AG04449 (cell line): ENCODE measurements at regions not wholly inside any gene's neighbourhood (a gene's known extent, or its start where the extent isn't known, plus 50 kb on each side); places are given as distances from the start of the nearest gene placed in this dataset.

ENCODE experiments used
- CTCF ChIA-PET: fragments of 350-600 bp; formaldehyde crosslinking; extraction: SDS; loops from one replicate; lab custom pipeline; 2021; ENCODE audit warnings: antibody characterized with exemption; lab: Yijun Ruan, JAX
- POLR2A ChIA-PET: fragments of 400-600, 350-600 bp; formaldehyde crosslinking; extraction: SDS; loops from one replicate; lab custom pipeline; 2020; ENCODE audit warnings: antibody characterized with exemption, inconsistent platforms; lab: Yijun Ruan, JAX
- DNase-seq: peaks from one replicate; pipeline ENCODE4 v3.0.0-alpha.2; 2010; ENCODE audit warnings: low read depth, low spot score
- H3K4me3 ChIP-seq: 2 replicates; pipeline ENCODE4 v1.5.1; 2011; ENCODE audit warnings: low read depth, mild to moderate bottlenecking, control low read depth, low read length
- TF ChIP-seq, protein P1 (sequence below): IDR thresholded peaks from one replicate; pipeline ENCODE4 v1.5.1; 2011; ENCODE audit warnings: mild to moderate bottlenecking, moderate library complexity, low read length, control low read depth, inconsistent platforms; ENCODE audit not compliant: insufficient read depth; ENCODE audit errors: missing control alignments

DNA sequence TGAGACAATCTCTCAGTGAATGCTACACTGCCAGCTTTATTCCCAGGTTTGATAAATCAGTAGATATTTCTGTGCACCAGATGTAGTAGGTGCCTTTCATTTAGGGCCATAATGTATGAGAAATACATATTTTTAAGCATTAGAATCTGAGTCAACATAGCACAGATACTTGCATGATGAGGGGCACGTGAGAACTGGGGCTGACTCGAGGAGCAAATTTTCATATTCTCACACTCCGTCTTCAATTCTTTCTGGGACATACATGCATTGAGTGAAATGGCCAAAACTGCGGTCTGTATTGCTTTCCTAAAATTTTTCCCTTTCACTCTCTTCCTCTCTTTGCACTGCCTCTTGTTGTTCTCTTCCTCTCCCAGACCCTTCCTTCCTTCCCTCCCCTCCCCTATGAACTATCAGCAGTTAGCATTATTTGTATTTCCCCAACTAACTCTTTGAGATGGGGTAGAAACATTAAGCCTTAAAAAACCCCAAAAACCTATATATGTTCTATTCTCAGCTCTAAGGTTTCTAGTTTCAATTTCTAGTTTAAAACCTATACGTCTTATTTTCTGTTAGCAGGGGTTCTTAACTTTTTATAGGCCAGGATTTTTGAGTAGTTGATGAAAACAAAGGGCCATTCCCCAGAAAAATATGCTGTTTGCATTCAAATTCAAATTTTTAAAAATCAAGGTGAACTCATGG, 289.1 kb downstream of the PTBP2 start:
- POLR2A ChIA-PET, result no interaction called here
- H3K4me3 ChIP-seq, result no peak overlapping the region
- no peak for DNase-seq
- CTCF ChIA-PET, result no interaction called here
- TF ChIP-seq, protein P1, sequence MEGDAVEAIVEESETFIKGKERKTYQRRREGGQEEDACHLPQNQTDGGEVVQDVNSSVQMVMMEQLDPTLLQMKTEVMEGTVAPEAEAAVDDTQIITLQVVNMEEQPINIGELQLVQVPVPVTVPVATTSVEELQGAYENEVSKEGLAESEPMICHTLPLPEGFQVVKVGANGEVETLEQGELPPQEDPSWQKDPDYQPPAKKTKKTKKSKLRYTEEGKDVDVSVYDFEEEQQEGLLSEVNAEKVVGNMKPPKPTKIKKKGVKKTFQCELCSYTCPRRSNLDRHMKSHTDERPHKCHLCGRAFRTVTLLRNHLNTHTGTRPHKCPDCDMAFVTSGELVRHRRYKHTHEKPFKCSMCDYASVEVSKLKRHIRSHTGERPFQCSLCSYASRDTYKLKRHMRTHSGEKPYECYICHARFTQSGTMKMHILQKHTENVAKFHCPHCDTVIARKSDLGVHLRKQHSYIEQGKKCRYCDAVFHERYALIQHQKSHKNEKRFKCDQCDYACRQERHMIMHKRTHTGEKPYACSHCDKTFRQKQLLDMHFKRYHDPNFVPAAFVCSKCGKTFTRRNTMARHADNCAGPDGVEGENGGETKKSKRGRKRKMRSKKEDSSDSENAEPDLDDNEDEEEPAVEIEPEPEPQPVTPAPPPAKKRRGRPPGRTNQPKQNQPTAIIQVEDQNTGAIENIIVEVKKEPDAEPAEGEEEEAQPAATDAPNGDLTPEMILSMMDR, result no peak

DNA sequence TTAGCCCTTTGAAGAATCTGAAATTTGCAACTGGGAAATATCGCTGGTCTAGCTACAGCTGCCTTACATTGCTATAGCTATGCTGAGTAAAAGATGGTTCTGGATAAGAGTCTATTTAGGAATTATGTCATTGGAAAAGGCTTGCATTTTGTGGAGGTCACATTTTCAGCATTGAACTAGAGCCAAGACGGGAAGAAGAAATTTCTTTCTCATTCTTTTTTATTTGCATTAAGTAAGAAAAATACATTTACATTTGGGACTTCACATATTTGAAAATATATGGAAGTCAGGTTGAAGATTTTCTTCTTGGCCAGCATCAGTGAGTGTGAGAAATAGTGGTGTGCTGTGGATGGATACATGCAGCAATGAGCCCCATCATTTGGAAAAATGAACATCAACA, 291.6 kb downstream of the PTBP2 start:
- TF ChIP-seq, protein P1, result no peak
- CTCF ChIA-PET, result no interaction called here
- no peak for DNase-seq
- POLR2A ChIA-PET, result no interaction called here
- H3K4me3 ChIP-seq, result no peak overlapping the region

DNA sequence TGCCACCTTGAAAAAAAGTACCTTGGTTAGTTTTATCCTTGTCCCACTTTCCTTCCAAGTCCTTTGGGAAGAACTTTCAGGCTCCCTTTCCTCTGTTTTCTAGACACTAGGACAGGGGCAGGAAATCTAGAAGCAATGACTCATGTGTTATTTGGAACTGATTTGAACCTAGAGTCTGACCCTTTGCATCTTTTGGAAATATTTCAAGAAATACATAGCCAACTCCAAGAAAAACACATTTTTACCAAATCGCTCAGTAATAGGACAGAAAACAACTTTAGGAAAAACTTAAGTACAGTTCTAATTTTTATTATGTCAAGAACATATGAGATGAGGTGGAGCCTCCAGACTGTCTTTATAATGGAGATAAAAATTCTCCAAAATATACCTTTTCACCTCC, 292.4 kb downstream of the PTBP2 start:
- CTCF ChIA-PET, result no interaction called here
- TF ChIP-seq, protein P1, result no peak
- no peak for DNase-seq
- no peak overlapping the region for H3K4me3 ChIP-seq
- POLR2A ChIA-PET, result no interaction called here

DNA sequence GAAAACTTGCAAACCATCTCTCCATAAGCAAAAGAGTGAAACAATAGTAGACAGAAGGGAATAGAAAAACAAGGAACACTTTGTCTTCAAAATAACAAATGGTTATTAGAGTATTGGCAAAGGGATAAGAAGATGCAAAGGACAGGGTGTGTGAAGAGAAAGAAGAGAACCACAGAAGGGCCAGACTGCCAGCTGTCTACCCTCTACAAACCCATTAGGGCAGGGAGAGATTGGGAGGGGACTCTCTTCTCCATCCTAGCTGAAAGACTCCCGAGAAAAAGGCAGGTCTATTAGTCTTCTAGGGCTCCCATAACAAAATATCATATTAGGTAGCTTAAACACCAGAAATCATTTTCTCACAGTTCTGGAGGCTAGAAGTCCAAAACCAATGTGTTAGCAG, 292.8 kb downstream of the PTBP2 start:
- no peak overlapping the region for H3K4me3 ChIP-seq
- CTCF ChIA-PET, result no interaction called here
- POLR2A ChIA-PET, result no interaction called here
- DNase-seq, result no peak
- TF ChIP-seq, protein P1, result no peak

DNA sequence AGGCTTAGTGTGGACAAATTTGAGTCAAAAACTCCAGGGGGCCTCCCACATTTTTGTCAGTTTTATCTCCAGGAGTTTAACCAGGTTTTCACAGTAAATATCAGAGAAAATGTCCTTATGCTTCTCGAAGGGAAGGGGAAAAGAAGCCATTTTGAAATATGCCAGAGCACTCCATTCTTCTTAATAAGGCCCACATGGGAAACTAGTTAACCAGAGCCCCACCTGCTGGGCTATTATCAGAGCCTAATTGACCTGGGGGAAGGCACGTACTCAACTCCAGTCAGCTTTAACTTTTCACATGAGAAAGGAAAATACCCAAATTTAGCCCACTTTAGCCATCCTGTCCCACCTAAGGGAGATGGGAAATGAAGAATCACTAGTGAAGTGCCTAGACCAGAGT, 296.3 kb downstream of the PTBP2 start:
- CTCF ChIA-PET, result no interaction called here
- no peak overlapping the region for H3K4me3 ChIP-seq
- DNase-seq, result no peak
- TF ChIP-seq, protein P1, result no peak
- POLR2A ChIA-PET, result no interaction called here
